H9 (cell line): ENCODE measurements at regions not wholly inside any gene's neighbourhood (a gene's known extent, or its start where the extent isn't known, plus 50 kb on each side); places are given as distances from the start of the nearest gene placed in this dataset.

Experiments used
- DNase-seq: peaks from one replicate; pipeline ENCODE4 v3.0.0-alpha.2; 2017
- H2AFZ ChIP-seq: one replicate; pipeline ENCODE4 v1.6.1; 2013; ENCODE audit warnings: mild to moderate bottlenecking, low read length, control low read depth, moderate library complexity
- H2AK5ac ChIP-seq: 2 replicates; pipeline ENCODE4 v1.6.1; 2013; ENCODE audit warnings: low read length, control low read depth, mixed read lengths; ENCODE audit not compliant: insufficient read length
- H2BK120ac ChIP-seq: one replicate; pipeline ENCODE4 v1.6.1; 2013; ENCODE audit warnings: low read depth, mild to moderate bottlenecking, low read length, control low read depth, inconsistent platforms; ENCODE audit not compliant: poor library complexity, severe bottlenecking
- H2BK12ac ChIP-seq: 2 replicates; pipeline ENCODE4 v1.6.1; 2013; ENCODE audit warnings: low read length, control low read depth, mixed read lengths, low read depth; ENCODE audit not compliant: insufficient read length
- H2BK15ac ChIP-seq: 2 replicates; pipeline ENCODE4 v1.6.1; 2013; ENCODE audit warnings: low read depth, low read length, control low read depth
- H2BK20ac ChIP-seq: one replicate; pipeline ENCODE4 v1.6.1; 2013; ENCODE audit warnings: low read depth, mild to moderate bottlenecking, low read length, control low read depth, inconsistent platforms; ENCODE audit not compliant: poor library complexity, severe bottlenecking
- H2BK5ac ChIP-seq: 2 replicates; pipeline ENCODE4 v1.6.1; 2013; ENCODE audit warnings: low read length, control low read depth, mixed read lengths; ENCODE audit not compliant: insufficient read length
- H3K14ac ChIP-seq: 2 replicates; pipeline ENCODE4 v1.6.1; 2013; ENCODE audit warnings: low read length, control low read depth; ENCODE audit not compliant: insufficient read depth
- H3K18ac ChIP-seq: 2 replicates; pipeline ENCODE4 v1.6.1; 2013; ENCODE audit warnings: low read depth, mild to moderate bottlenecking, mixed read lengths, low read length, control low read depth; ENCODE audit not compliant: insufficient read length
- H3K23ac ChIP-seq: 2 replicates; pipeline ENCODE4 v1.6.1; 2013; ENCODE audit warnings: low read length, control low read depth, mixed read lengths, low read depth; ENCODE audit not compliant: insufficient read length
- H3K23me2 ChIP-seq: 2 replicates; pipeline ENCODE4 v1.6.1; 2013; ENCODE audit warnings: low read depth, mild to moderate bottlenecking, mixed read lengths, low read length, control low read depth; ENCODE audit not compliant: insufficient read length, poor library complexity, severe bottlenecking
- H3K27ac ChIP-seq: 2 replicates; pipeline ENCODE4 v1.5.1; 2013; ENCODE audit warnings: low read length, control low read depth, mixed read lengths, low read depth; ENCODE audit not compliant: insufficient read length
- H3K27me3 ChIP-seq: 2 replicates; pipeline ENCODE4 v1.6.1; 2013; ENCODE audit warnings: low read length, control low read depth, inconsistent platforms; ENCODE audit not compliant: insufficient read depth
- H3K4ac ChIP-seq: 2 replicates; pipeline ENCODE4 v1.6.1; 2013; ENCODE audit warnings: low read depth, mild to moderate bottlenecking, control low read depth, inconsistent platforms, low read length, moderate library complexity
- H3K4me1 ChIP-seq: 2 replicates; pipeline ENCODE4 v1.6.1; 2013; ENCODE audit warnings: low read length, control low read depth, inconsistent platforms; ENCODE audit not compliant: insufficient read depth
- H3K4me2 ChIP-seq: 2 replicates; pipeline ENCODE4 v1.6.1; 2013; ENCODE audit warnings: low read length, control low read depth, mixed read lengths; ENCODE audit not compliant: insufficient read length, insufficient read depth
- H3K56ac ChIP-seq: 2 replicates; pipeline ENCODE4 v1.6.1; 2013; ENCODE audit warnings: low read depth, mild to moderate bottlenecking, mixed read lengths, low read length, control low read depth; ENCODE audit not compliant: insufficient read length
- H3K79me1 ChIP-seq: 2 replicates; pipeline ENCODE4 v1.6.1; 2013; ENCODE audit warnings: low read depth, mild to moderate bottlenecking, moderate library complexity, low read length, control low read depth, inconsistent platforms; ENCODE audit not compliant: insufficient read depth, poor library complexity, severe bottlenecking
- H3K79me2 ChIP-seq: 2 replicates; pipeline ENCODE4 v1.6.1; 2013; ENCODE audit warnings: low read length, control low read depth, inconsistent platforms; ENCODE audit not compliant: insufficient read depth
- H3K9ac ChIP-seq: 2 replicates; pipeline ENCODE4 v1.6.1; 2013; ENCODE audit warnings: low read length, control low read depth, mixed read lengths; ENCODE audit not compliant: insufficient read length; ENCODE audit errors: extremely low read depth
- H3K9me3 ChIP-seq: one replicate; pipeline ENCODE4 v1.6.1; 2013; ENCODE audit warnings: low read depth, low read length, inconsistent platforms; ENCODE audit not compliant: control insufficient read depth
- H3T11ph ChIP-seq: one replicate; pipeline ENCODE4 v1.6.1; 2013; ENCODE audit warnings: mild to moderate bottlenecking, low read length, control low read depth, inconsistent platforms
- H4K20me1 ChIP-seq: one replicate; pipeline ENCODE4 v1.6.1; 2013; ENCODE audit not compliant: control insufficient read depth, insufficient read length, insufficient read depth
- H4K5ac ChIP-seq: 2 replicates; pipeline ENCODE4 v1.6.1; 2013; ENCODE audit warnings: low read depth, mild to moderate bottlenecking, mixed read lengths, low read length, control low read depth; ENCODE audit not compliant: insufficient read length
- H4K8ac ChIP-seq: replicated peaks from 2 replicates; pipeline ENCODE4 v1.6.1; 2013; ENCODE audit warnings: low read length, control low read depth, mixed read lengths, low read depth; ENCODE audit not compliant: insufficient read length
- H4K91ac ChIP-seq: 2 replicates; pipeline ENCODE4 v1.6.1; 2013; ENCODE audit warnings: low read depth, mild to moderate bottlenecking, moderate library complexity, mixed read lengths, low read length, control low read depth; ENCODE audit not compliant: insufficient read length
- H3K27ac Mint-ChIP-seq, 3 experiments: 2 replicates in 2 of 3; 3 replicates in 1 of 3; pipeline ENCODE4 v1.8.0; 2020 to 2021; ENCODE audit warnings: mixed read lengths in 3 of 3, mild to moderate bottlenecking in 1 of 3, moderate library complexity in 1 of 3
- H3K27me3 Mint-ChIP-seq: 2 replicates; pipeline ENCODE4 v1.8.0; 2021; ENCODE audit warnings: low read depth, mild to moderate bottlenecking, moderate library complexity, mixed read lengths
- H3K36me3 Mint-ChIP-seq, 3 experiments: 2 replicates in 2 of 3; 3 replicates in 1 of 3; pipeline ENCODE4 v1.8.0; 2020 to 2021; ENCODE audit warnings: low read depth in 3 of 3, mixed read lengths in 3 of 3; ENCODE audit not compliant: insufficient read depth in 1 of 3
- H3K4me1 Mint-ChIP-seq, 2 experiments: 2 replicates each; pipeline ENCODE4 v1.8.0; 2020; ENCODE audit warnings: mixed read lengths in 2 of 2
- H3K4me3 Mint-ChIP-seq, 2 experiments: 2 replicates in 1 of 2; 3 replicates in 1 of 2; pipeline ENCODE4 v1.8.0; 2020 to 2021; ENCODE audit warnings: mild to moderate bottlenecking in 2 of 2, mixed read lengths in 2 of 2, moderate library complexity in 1 of 2
- H3K9me3 Mint-ChIP-seq, 2 experiments: 2 replicates in 1 of 2; 3 replicates in 1 of 2; pipeline ENCODE4 v1.8.0; 2020; ENCODE audit warnings: mild to moderate bottlenecking in 2 of 2, mixed read lengths in 2 of 2, moderate library complexity in 1 of 2
- CTCF ChIP-seq: fragments of 200-600 bp; sonication (generic); conservative IDR thresholded peaks from 3 replicates; pipeline ENCODE4 v1.8.0; 2021; ENCODE audit warnings: antibody characterized with exemption, mild to moderate bottlenecking
- WGBS: extraction: QIAGEN DNeasy Blood & Tissue Kit; methylation state at CpG from one replicate; pipeline ENCODE4 v1.1.7; 2013; ENCODE audit warnings: missing lambda C conversion rate, low lambda C conversion rate, mixed read lengths; ENCODE audit not compliant: insufficient read length; ENCODE audit errors: extremely low coverage; 5-methylcytosine and 5-hydroxymethylcytosine counted together

GRCh38 chr10:21432266-21432665 is 93.2 kb downstream of the SKIDA1 start:
- H3T11ph ChIP-seq = no peak overlapping the region
- no peaks in the 10 kb centered on the region for H3K23me2 ChIP-seq
- no peaks in the 10 kb centered on the region for H4K20me1 ChIP-seq
- H3K9me3 ChIP-seq = no peaks in the 10 kb centered on the region
- Mint-ChIP-seq H3K27me3 (no peaks in the 10 kb centered on the region; the same call in 1 of the 2 replicates), H3K36me3 (peaks cover 11 to 34% (median 15%) of the 10 kb centered on the region in 3 experiments), H3K9me3 (peaks cover 27 to 30% of the 10 kb centered on the region in 2 experiments), H3K4me3 (no peak overlapping the region), H3K27ac (no peak overlapping the region), H3K4me1 (peaks cover 0 to 4% of the 10 kb centered on the region in 2 experiments; a peak in 1 of 4 replicates)
- no peaks in the 10 kb centered on the region for H3K79me1 ChIP-seq
- no peak overlapping the region for H3K4ac ChIP-seq
- no peak for DNase-seq
- no peak overlapping the region for H3K18ac ChIP-seq
- no peak overlapping the region for H2BK120ac ChIP-seq
- H3K9ac ChIP-seq = no peak overlapping the region
- no CpG with 5 or more reads among the region's 1 CpG for WGBS
- H3K23ac ChIP-seq = no peak overlapping the region
- H4K5ac ChIP-seq = no peak overlapping the region
- H2BK5ac ChIP-seq = no peak overlapping the region
- no peak overlapping the region for H2BK20ac ChIP-seq
- no peak overlapping the region for H2AFZ ChIP-seq
- H3K4me2 ChIP-seq = no peak overlapping the region
- H4K91ac ChIP-seq = no peak overlapping the region
- no peak overlapping the region for H2AK5ac ChIP-seq
- no peaks in the 10 kb centered on the region for H3K4me1 ChIP-seq
- no peak overlapping the region for H2BK15ac ChIP-seq
- no peak overlapping the region for H3K27ac ChIP-seq
- H3K56ac ChIP-seq = no peak overlapping the region
- no peak for TF ChIP-seq CTCF
- no peak overlapping the region for H4K8ac ChIP-seq
- no peak overlapping the region for H3K14ac ChIP-seq
- H3K27me3 ChIP-seq = no peaks in the 10 kb centered on the region
- H3K79me2 ChIP-seq = no peaks in the 10 kb centered on the region
- no peak overlapping the region for H2BK12ac ChIP-seq
